ENCODE measurements at regions not wholly inside any gene's neighbourhood (a gene's known extent, or its start where the extent isn't known, plus 50 kb on each side); places are given as distances from the start of the nearest gene placed in this dataset.
A peak's percentile ranks its signal among the peaks of the same experiment; 100 is the strongest.

GRCh38 chr1:74861867-74862266 is 128.9 kb downstream of the TYW3 start:
- Histone ChIP-seq H2BK12ac (ENCODE audit: insufficient read length, low read depth, low read length) (no peak overlapping the region), H3K4me1 (ENCODE audit: insufficient read depth, low read length) (no peaks in the 10 kb centered on the region; the same call in 1 of the 2 replicates), H2AFZ (ENCODE audit: low read length) (peak overlapping the region; percentile 56), H2BK15ac (ENCODE audit: low read depth, low read length) (no peak overlapping the region), H2AK5ac (ENCODE audit: insufficient read length, low read length) (no peak overlapping the region), H3K18ac (ENCODE audit: insufficient read length, low read depth, low read length) (no peak overlapping the region), H3K79me1 (ENCODE audit: insufficient read depth, low read depth, low read length, poor library complexity, severe bottlenecking) (no peaks in the 10 kb centered on the region), H3K56ac (ENCODE audit: insufficient read length, low read depth, low read length) (no peak overlapping the region), H4K20me1 (ENCODE audit: control insufficient read depth, insufficient read depth, insufficient read length) (no peaks in the 10 kb centered on the region), H3K27me3 (ENCODE audit: insufficient read depth, low read length) (no peaks in the 10 kb centered on the region), H2BK5ac (ENCODE audit: insufficient read length, low read length) (no peak overlapping the region), H4K8ac (replicated peaks; ENCODE audit: insufficient read length, low read depth, low read length) (no peak overlapping the region), H3T11ph (ENCODE audit: low read length) (no peak overlapping the region), H3K4ac (ENCODE audit: low read depth, low read length) (no peak overlapping the region), H3K23ac (ENCODE audit: insufficient read length, low read depth, low read length) (no peak overlapping the region), H3K27ac (ENCODE audit: insufficient read length, low read depth, low read length) (no peak overlapping the region), H2BK120ac (ENCODE audit: low read depth, low read length, poor library complexity, severe bottlenecking) (no peak overlapping the region), H4K91ac (ENCODE audit: insufficient read length, low read depth, low read length) (no peak overlapping the region), H3K4me2 (ENCODE audit: insufficient read depth, insufficient read length, low read length) (no peak overlapping the region), H3K79me2 (ENCODE audit: insufficient read depth, low read length) (no peaks in the 10 kb centered on the region), H2BK20ac (ENCODE audit: low read depth, low read length, poor library complexity, severe bottlenecking) (no peak overlapping the region), H3K23me2 (ENCODE audit: insufficient read length, low read depth, low read length, poor library complexity, severe bottlenecking) (no peaks in the 10 kb centered on the region), H3K9me3 (ENCODE audit: control insufficient read depth, low read depth, low read length) (no peaks in the 10 kb centered on the region), H3K14ac (ENCODE audit: insufficient read depth, low read length) (no peak overlapping the region), H4K5ac (ENCODE audit: insufficient read length, low read depth, low read length) (no peak overlapping the region), H3K9ac (ENCODE audit: extremely low read depth, insufficient read length, low read length) (no peak overlapping the region)
- Mint-ChIP-seq H3K27me3 (ENCODE audit: low read depth) (no peaks in the 10 kb centered on the region), H3K36me3 (ENCODE audit: insufficient read depth in 1 of 3, low read depth in 3 of 3) (peaks cover 0 to 10% (median 0%) of the 10 kb centered on the region in 3 experiments; a peak in 5 of 7 replicates), H3K27ac (no peak overlapping the region), H3K4me1 (peaks cover 9% of the 10 kb centered on the region in 2 experiments), H3K4me3 (no peak overlapping the region), H3K9me3 (peaks cover 0 to 5% of the 10 kb centered on the region in 2 experiments; a peak in 3 of 5 replicates)
- no CpG with 5 or more reads among the region's 1 CpG for WGBS (ENCODE audit: extremely low coverage, insufficient read length, low lambda C conversion rate)
- peak; percentile 44 for DNase-seq
- no peak for TF ChIP-seq CTCF (conservative IDR thresholded peaks at IDR 0.05)

Measured in H9 (cell line).